Astrocyte (in vitro differentiated cells and primary cell): ENCODE measurements at regions not wholly inside any gene's neighbourhood (a gene's known extent, or its start where the extent isn't known, plus 50 kb on each side); places are given as distances from the start of the nearest gene placed in this dataset.

Experiments
- DNase-seq: peaks from one replicate; pipeline ENCODE4 v3.0.0-alpha.2; 2010; ENCODE audit warnings: low read depth
- FAIRE-seq: peaks from 2 replicates; lab custom pipeline; 2011; peaks lifted over from hg19 to GRCh38; lab: Jason Lieb, UNC
- H2AFZ ChIP-seq: 2 replicates; pipeline ENCODE4 v1.6.0; 2012; ENCODE audit warnings: low read depth, low read length, inconsistent platforms
- H3K27ac ChIP-seq: 2 replicates; pipeline ENCODE4 v1.5.1; 2011; ENCODE audit warnings: low read depth, low read length, inconsistent platforms
- H3K27me3 ChIP-seq: 2 replicates; pipeline ENCODE4 v1.6.0; 2011; ENCODE audit warnings: low read length, inconsistent platforms; ENCODE audit not compliant: insufficient read depth
- H3K36me3 ChIP-seq: 2 replicates; pipeline ENCODE4 v1.5.1; 2011; ENCODE audit warnings: low read length, inconsistent platforms; ENCODE audit not compliant: insufficient read depth
- H3K4me1 ChIP-seq: 2 replicates; pipeline ENCODE4 v1.5.1; 2011; ENCODE audit warnings: low read length, inconsistent platforms; ENCODE audit not compliant: insufficient read depth
- H3K4me2 ChIP-seq: 2 replicates; pipeline ENCODE4 v1.6.0; 2012; ENCODE audit warnings: low read length, inconsistent platforms
- H3K4me3 ChIP-seq: 2 replicates; pipeline ENCODE4 v1.5.1; 2011; ENCODE audit warnings: low read depth, mild to moderate bottlenecking, low read length, inconsistent platforms; ENCODE audit not compliant: insufficient read depth
- H3K79me2 ChIP-seq: 2 replicates; pipeline ENCODE4 v1.6.0; 2012; ENCODE audit warnings: mild to moderate bottlenecking, low read length, inconsistent platforms; ENCODE audit not compliant: insufficient read depth
- H3K9ac ChIP-seq: 2 replicates; pipeline ENCODE4 v1.6.0; 2012; ENCODE audit warnings: mild to moderate bottlenecking, low read length, inconsistent platforms
- H3K9me3 ChIP-seq: 2 replicates; pipeline ENCODE4 v1.5.1; 2012; ENCODE audit warnings: low read depth, mild to moderate bottlenecking, low read length, inconsistent platforms; ENCODE audit not compliant: insufficient read depth
- H4K20me1 ChIP-seq: 2 replicates; pipeline ENCODE4 v1.6.0; 2012; ENCODE audit warnings: low read length, inconsistent platforms; ENCODE audit not compliant: insufficient read depth
- H3K27ac Mint-ChIP-seq: one replicate; pipeline ENCODE4 v1.8.0; 2021; ENCODE audit warnings: mild to moderate bottlenecking, mixed read lengths; ENCODE audit not compliant: unreplicated experiment
- H3K27me3 Mint-ChIP-seq: one replicate; pipeline ENCODE4 v1.8.0; 2021; ENCODE audit warnings: low read depth, mixed read lengths; ENCODE audit not compliant: unreplicated experiment
- H3K36me3 Mint-ChIP-seq: one replicate; pipeline ENCODE4 v1.8.0; 2021; ENCODE audit warnings: low read depth, mixed read lengths; ENCODE audit not compliant: unreplicated experiment
- H3K4me1 Mint-ChIP-seq: one replicate; pipeline ENCODE4 v1.8.0; 2021; ENCODE audit warnings: low read depth, mixed read lengths; ENCODE audit not compliant: unreplicated experiment
- H3K4me3 Mint-ChIP-seq: one replicate; pipeline ENCODE4 v1.8.0; 2021; ENCODE audit warnings: mild to moderate bottlenecking, moderate library complexity, mixed read lengths; ENCODE audit not compliant: unreplicated experiment
- H3K9me3 Mint-ChIP-seq: one replicate; pipeline ENCODE4 v1.8.0; 2021; ENCODE audit warnings: mild to moderate bottlenecking, mixed read lengths; ENCODE audit not compliant: unreplicated experiment
- EZH2 ChIP-seq: IDR thresholded peaks from 2 replicates; pipeline ENCODE4 v1.6.1; 2012; ENCODE audit warnings: mild to moderate bottlenecking, low read length, inconsistent platforms; ENCODE audit not compliant: insufficient read depth
- TF ChIP-seq, protein P1 (sequence below): IDR thresholded peaks from 2 replicates; pipeline ENCODE4 v1.5.1; 2011; ENCODE audit warnings: low read depth, mild to moderate bottlenecking, inconsistent platforms, low read length, moderate library complexity; ENCODE audit not compliant: insufficient read depth

- Histone ChIP-seq H3K4me1 (no peaks in the 10 kb centered on the region), H3K27me3 (no peaks in the 10 kb centered on the region), H3K9ac (no peak overlapping the region), H3K4me2 (no peak overlapping the region), H3K9me3 (peaks cover 2% of the 10 kb centered on the region), H4K20me1 (no peaks in the 10 kb centered on the region), H3K4me3 (no peak overlapping the region), H3K79me2 (no peaks in the 10 kb centered on the region), H3K27ac (no peak overlapping the region), H3K36me3 (no peaks in the 10 kb centered on the region), H2AFZ (no peak overlapping the region)
- Mint-ChIP-seq H3K4me3 (no peak overlapping the region), H3K27me3 (no peaks in the 10 kb centered on the region), H3K36me3 (no peaks in the 10 kb centered on the region), H3K4me1 (no peaks in the 10 kb centered on the region), H3K27ac (no peak overlapping the region), H3K9me3 (no peaks in the 10 kb centered on the region)
- FAIRE-seq (no peak), DNase-seq (no peak)
- TF ChIP-seq EZH2, result no peak
- TF ChIP-seq, protein P1, sequence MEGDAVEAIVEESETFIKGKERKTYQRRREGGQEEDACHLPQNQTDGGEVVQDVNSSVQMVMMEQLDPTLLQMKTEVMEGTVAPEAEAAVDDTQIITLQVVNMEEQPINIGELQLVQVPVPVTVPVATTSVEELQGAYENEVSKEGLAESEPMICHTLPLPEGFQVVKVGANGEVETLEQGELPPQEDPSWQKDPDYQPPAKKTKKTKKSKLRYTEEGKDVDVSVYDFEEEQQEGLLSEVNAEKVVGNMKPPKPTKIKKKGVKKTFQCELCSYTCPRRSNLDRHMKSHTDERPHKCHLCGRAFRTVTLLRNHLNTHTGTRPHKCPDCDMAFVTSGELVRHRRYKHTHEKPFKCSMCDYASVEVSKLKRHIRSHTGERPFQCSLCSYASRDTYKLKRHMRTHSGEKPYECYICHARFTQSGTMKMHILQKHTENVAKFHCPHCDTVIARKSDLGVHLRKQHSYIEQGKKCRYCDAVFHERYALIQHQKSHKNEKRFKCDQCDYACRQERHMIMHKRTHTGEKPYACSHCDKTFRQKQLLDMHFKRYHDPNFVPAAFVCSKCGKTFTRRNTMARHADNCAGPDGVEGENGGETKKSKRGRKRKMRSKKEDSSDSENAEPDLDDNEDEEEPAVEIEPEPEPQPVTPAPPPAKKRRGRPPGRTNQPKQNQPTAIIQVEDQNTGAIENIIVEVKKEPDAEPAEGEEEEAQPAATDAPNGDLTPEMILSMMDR, result peak; percentile 16
Observed at GRCh38 chr3:166837535-166837934, 542.6 kb downstream of the ZBBX start.

DNA sequence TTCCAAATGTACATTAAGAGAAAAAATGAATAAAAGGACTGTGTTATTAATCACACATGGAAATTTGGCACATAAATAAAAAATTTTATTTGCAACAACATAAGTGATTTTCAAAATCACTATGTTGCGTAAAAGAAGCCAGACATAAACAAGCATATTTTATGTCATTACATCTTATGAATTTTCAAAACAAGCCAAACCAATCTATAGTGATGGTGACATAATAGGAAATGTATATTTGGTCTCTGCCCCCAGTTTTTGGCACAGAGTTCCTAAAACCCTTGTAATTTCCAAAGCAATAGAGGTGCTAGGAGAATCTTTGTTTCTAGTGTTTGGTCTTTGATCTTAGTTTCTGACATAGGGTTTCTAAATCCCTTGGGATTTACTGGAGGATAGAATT lies 543.3 kb downstream of the ZBBX start:
- H3K4me2 ChIP-seq, result no peak overlapping the region

DNA sequence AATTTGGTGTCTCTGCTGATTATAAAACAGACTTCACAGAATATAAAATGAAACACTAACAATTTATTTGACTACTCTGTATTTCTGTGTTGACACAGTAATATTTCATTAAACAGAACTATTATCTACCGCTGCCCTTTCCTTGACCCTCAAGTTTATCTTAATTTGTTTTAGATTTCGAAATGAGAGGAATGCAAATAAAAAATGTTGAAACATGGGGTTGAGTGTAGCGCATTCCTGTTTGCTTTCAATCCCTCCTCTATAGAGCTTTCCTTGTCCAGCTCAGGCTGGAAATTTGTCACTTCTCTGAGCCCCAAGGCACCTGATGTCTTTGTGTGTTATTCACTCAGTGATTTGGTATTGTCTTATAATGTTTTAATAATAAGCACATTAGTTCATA lies 550.2 kb downstream of the ZBBX start:
- no peak overlapping the region for H2AFZ ChIP-seq
- no peak overlapping the region for H3K4me3 Mint-ChIP-seq
- DNase-seq (no peak), FAIRE-seq (no peak)
- no peaks in the 10 kb centered on the region for H3K36me3 ChIP-seq
- peaks cover 2% of the 10 kb centered on the region for H3K4me1 Mint-ChIP-seq
- no peak overlapping the region for H3K27ac ChIP-seq
- H3K9me3 ChIP-seq, result no peaks in the 10 kb centered on the region
- H3K9me3 Mint-ChIP-seq, result peaks cover 6% of the 10 kb centered on the region
- H3K79me2 ChIP-seq, result no peaks in the 10 kb centered on the region
- no peak overlapping the region for H3K27ac Mint-ChIP-seq
- no peaks in the 10 kb centered on the region for H3K27me3 Mint-ChIP-seq
- H3K4me2 ChIP-seq, result no peak overlapping the region
- no peaks in the 10 kb centered on the region for H3K4me1 ChIP-seq
- H3K9ac ChIP-seq, result no peak overlapping the region
- no peaks in the 10 kb centered on the region for H3K36me3 Mint-ChIP-seq
- H3K27me3 ChIP-seq, result no peaks in the 10 kb centered on the region
- TF ChIP-seq EZH2, result no peak
- TF ChIP-seq, protein P1, result no peak
- no peaks in the 10 kb centered on the region for H4K20me1 ChIP-seq
- H3K4me3 ChIP-seq, result no peak overlapping the region

More for the DNA sequence above, 543.3 kb downstream of the ZBBX start:
- H3K27ac ChIP-seq, result no peak overlapping the region
- no peak overlapping the region for H2AFZ ChIP-seq
- no peak overlapping the region for H3K9ac ChIP-seq
- no peak overlapping the region for H3K4me3 ChIP-seq
- no peaks in the 10 kb centered on the region for H3K36me3 ChIP-seq
- H3K4me3 Mint-ChIP-seq, result no peak overlapping the region
- H3K27ac Mint-ChIP-seq, result no peak overlapping the region
- no peaks in the 10 kb centered on the region for H3K36me3 Mint-ChIP-seq
- TF ChIP-seq EZH2, result no peak
- TF ChIP-seq, protein P1, result no peak
- no peaks in the 10 kb centered on the region for H3K27me3 ChIP-seq
- H3K9me3 ChIP-seq, result no peaks in the 10 kb centered on the region
- no peaks in the 10 kb centered on the region for H3K9me3 Mint-ChIP-seq
- no peaks in the 10 kb centered on the region for H3K4me1 ChIP-seq
- H3K27me3 Mint-ChIP-seq, result no peaks in the 10 kb centered on the region
- FAIRE-seq (no peak), DNase-seq (no peak)
- peaks cover 2% of the 10 kb centered on the region for H3K4me1 Mint-ChIP-seq
- no peaks in the 10 kb centered on the region for H3K79me2 ChIP-seq
- H4K20me1 ChIP-seq, result no peaks in the 10 kb centered on the region
